Parathyroid adenoma (tissue), 2 donors: ENCODE measurements at regions not wholly inside any gene's neighbourhood (a gene's known extent, or its start where the extent isn't known, plus 50 kb on each side); places are given as distances from the start of the nearest gene placed in this dataset.
A peak's percentile ranks its signal among the peaks of the same experiment; 100 is the strongest.
"Not testable (repeated sequence)": the region's sequence is repeated elsewhere in the genome, so short reads cannot be mapped to it uniquely, and the experiment has no call there.

Experiments
- H2AFZ ChIP-seq: fragments of 300-600 bp; sonication (generic); one replicate; pipeline ENCODE4 v1.7.0; 2017; ENCODE audit warnings: antibody characterized with exemption, mild to moderate bottlenecking
- H3K27ac ChIP-seq: fragments of 300-600 bp; sonication (generic); one replicate; pipeline ENCODE4 v1.7.0; 2017
- H3K27me3 ChIP-seq: fragments of 300-600 bp; sonication (generic); one replicate; pipeline ENCODE4 v1.7.0; 2017; ENCODE audit warnings: low read length; ENCODE audit not compliant: control insufficient read depth, insufficient read depth
- H3K36me3 ChIP-seq: fragments of 300-600 bp; sonication (generic); one replicate; pipeline ENCODE4 v1.7.0; 2017; ENCODE audit warnings: low read length; ENCODE audit not compliant: control insufficient read depth, insufficient read depth
- H3K4me1 ChIP-seq: fragments of 300-600 bp; sonication (generic); one replicate; pipeline ENCODE4 v1.7.0; 2017; ENCODE audit warnings: control low read depth
- H3K4me2 ChIP-seq: fragments of 300-600 bp; sonication (generic); one replicate; pipeline ENCODE4 v1.7.0; 2017; ENCODE audit warnings: low read length
- H3K4me3 ChIP-seq: fragments of 300-600 bp; sonication (generic); one replicate; pipeline ENCODE4 v1.7.0; 2017; ENCODE audit warnings: low read depth, low read length
- H3K79me2 ChIP-seq: fragments of 300-600 bp; sonication (generic); one replicate; pipeline ENCODE4 v1.7.0; 2017; ENCODE audit warnings: control low read depth
- H3K9ac ChIP-seq: fragments of 300-600 bp; sonication (generic); one replicate; pipeline ENCODE4 v1.7.0; 2017; ENCODE audit warnings: mild to moderate bottlenecking
- H3K9me3 ChIP-seq: fragments of 300-600 bp; sonication (generic); one replicate; pipeline ENCODE4 v1.7.0; 2017; ENCODE audit warnings: low read length; ENCODE audit not compliant: control insufficient read depth
- TF ChIP-seq, protein P1 (sequence below): fragments of 300-600 bp; sonication (generic); IDR thresholded peaks from one replicate; pipeline ENCODE4 v1.7.0; 2017; ENCODE audit warnings: antibody characterized with exemption, mild to moderate bottlenecking
- donor health status: primary hyperparathyroidism.

DNA sequence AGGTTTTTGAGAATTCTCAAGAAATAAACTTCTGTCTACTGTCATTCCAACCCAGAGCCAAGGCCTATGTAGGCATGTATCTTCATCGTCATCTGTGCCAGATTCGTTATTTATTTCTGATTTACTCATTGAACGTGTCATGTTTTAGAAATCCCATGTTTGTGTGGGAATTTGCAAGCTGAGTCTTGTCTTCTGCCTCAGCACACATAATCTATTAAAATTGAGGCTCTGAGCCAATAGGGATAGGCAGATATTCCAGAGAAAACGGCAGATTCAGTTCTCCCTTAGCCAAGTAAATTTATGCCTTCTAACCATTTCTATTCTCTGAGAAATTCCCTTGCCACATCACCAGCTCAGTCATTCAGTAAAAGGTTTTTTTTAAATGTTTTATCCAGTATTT is 444.6 kb downstream of the REEP3 start:
- Histone ChIP-seq H2AFZ (no peak overlapping the region), H3K4me2 (no peak overlapping the region), H3K4me1 (no peaks in the 10 kb centered on the region), H3K9me3 (no peaks in the 10 kb centered on the region), H3K36me3 (no peaks in the 10 kb centered on the region), H3K79me2 (no peaks in the 10 kb centered on the region), H3K27me3 (no peaks in the 10 kb centered on the region), H3K9ac (no peak overlapping the region), H3K4me3 (no peak overlapping the region), H3K27ac (no peak overlapping the region)
- TF ChIP-seq, protein P1, sequence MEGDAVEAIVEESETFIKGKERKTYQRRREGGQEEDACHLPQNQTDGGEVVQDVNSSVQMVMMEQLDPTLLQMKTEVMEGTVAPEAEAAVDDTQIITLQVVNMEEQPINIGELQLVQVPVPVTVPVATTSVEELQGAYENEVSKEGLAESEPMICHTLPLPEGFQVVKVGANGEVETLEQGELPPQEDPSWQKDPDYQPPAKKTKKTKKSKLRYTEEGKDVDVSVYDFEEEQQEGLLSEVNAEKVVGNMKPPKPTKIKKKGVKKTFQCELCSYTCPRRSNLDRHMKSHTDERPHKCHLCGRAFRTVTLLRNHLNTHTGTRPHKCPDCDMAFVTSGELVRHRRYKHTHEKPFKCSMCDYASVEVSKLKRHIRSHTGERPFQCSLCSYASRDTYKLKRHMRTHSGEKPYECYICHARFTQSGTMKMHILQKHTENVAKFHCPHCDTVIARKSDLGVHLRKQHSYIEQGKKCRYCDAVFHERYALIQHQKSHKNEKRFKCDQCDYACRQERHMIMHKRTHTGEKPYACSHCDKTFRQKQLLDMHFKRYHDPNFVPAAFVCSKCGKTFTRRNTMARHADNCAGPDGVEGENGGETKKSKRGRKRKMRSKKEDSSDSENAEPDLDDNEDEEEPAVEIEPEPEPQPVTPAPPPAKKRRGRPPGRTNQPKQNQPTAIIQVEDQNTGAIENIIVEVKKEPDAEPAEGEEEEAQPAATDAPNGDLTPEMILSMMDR = no peak

GRCh38 chr10:63972949-63973827 is 452.0 kb downstream of the REEP3 start:
- H2AFZ ChIP-seq = no peak overlapping the region
- no peaks in the 10 kb centered on the region for H3K79me2 ChIP-seq
- TF ChIP-seq, protein P1 = no peak
- no peaks in the 10 kb centered on the region for H3K27me3 ChIP-seq
- no peak overlapping the region for H3K4me2 ChIP-seq
- H3K27ac ChIP-seq = no peak overlapping the region
- H3K4me3 ChIP-seq = no peak overlapping the region
- H3K36me3 ChIP-seq = no peaks in the 10 kb centered on the region
- H3K4me1 ChIP-seq = no peaks in the 10 kb centered on the region
- H3K9me3 ChIP-seq = no peaks in the 10 kb centered on the region
- no peak overlapping the region for H3K9ac ChIP-seq

DNA sequence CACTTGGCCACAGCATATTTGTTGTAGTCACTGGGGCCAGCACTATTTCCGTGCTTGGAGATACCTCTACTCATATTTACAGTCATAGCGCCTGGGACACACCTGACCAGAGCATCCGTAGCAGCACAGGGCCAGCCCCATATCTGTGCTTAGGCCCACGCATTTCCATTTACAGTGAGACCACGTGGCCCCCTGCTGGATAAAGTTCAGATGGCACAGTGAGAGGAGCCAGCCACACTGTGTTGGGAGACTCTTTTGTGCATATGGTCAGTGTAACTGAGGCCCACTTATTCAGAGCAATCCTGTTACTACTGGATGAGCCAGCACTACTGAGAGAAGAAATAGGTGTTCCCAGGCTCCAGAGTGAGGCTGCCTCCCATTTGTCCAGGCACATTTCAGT is 455.3 kb downstream of the REEP3 start:
- H3K9ac ChIP-seq = no peak overlapping the region
- H3K27ac ChIP-seq = no peak overlapping the region
- H3K27me3 ChIP-seq = no peaks in the 10 kb centered on the region
- H3K36me3 ChIP-seq = no peaks in the 10 kb centered on the region
- H3K4me2 ChIP-seq = no peak overlapping the region
- H3K4me3 ChIP-seq = no peak overlapping the region
- H3K79me2 ChIP-seq = no peaks in the 10 kb centered on the region
- no peaks in the 10 kb centered on the region for H3K9me3 ChIP-seq
- no peak overlapping the region for H2AFZ ChIP-seq
- H3K4me1 ChIP-seq = no peaks in the 10 kb centered on the region
- TF ChIP-seq, protein P1 = peak; percentile 70

- Histone ChIP-seq H3K4me3 (no peak overlapping the region), H3K9ac (no peak overlapping the region), H2AFZ (peak overlapping the region; percentile 62), H3K9me3 (no peaks in the 10 kb centered on the region), H3K27ac (no peak overlapping the region), H3K4me2 (no peak overlapping the region), H3K27me3 (no peaks in the 10 kb centered on the region), H3K36me3 (no peaks in the 10 kb centered on the region), H3K79me2 (no peaks in the 10 kb centered on the region), H3K4me1 (no peaks in the 10 kb centered on the region)
- TF ChIP-seq, protein P1 = peak; percentile 45
Observed at GRCh38 chr10:63977329-63977923, 456.2 kb downstream of the REEP3 start.

DNA sequence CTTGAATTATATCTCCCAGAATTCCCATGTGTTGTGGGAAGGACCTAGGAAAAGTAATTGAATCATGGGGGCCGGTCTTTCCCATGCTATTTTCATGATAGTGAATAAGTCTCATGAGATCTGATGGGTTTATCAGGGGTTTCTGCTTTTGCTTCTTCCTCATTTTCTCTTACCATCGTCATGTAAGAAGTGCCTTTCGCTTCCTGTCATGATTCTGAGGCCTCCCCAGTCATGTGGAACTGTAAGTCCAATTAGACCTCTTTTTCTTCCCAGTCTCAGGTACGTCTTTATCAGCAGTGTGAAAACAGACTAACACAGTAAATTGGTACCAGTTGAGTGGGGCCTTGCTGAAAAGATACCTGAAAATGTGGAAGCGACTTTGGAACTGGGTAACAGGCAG is 459.7 kb downstream of the REEP3 start:
- H3K27me3 ChIP-seq, H3K79me2 ChIP-seq, H3K27ac ChIP-seq, H3K9me3 ChIP-seq, H3K4me3 ChIP-seq, H3K4me1 ChIP-seq, H3K9ac ChIP-seq, H3K36me3 ChIP-seq, H2AFZ ChIP-seq, H3K4me2 ChIP-seq: not testable (repeated sequence)

DNA sequence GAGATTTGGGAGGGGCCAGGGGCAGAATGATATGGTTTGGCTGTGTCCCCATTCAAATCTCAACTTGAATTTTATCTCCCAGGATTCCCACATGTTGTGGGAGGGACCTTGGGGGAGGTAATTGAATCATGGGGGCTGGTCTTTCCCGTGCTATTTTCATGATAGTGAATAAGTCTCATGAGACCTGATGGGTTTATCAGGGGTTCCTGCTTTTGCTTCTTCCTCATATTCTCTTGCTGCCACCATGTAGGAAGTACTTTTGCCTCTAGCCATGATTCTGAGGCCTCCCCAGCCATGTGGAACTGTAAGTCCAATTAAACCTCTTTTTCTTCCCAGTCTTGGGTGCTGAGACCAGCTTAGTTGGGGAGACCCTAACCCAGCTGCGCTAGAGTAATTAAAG is 462.9 kb downstream of the REEP3 start:
- not testable (repeated sequence) for H3K4me3 ChIP-seq, H3K27ac ChIP-seq, H3K79me2 ChIP-seq, H3K4me1 ChIP-seq, H3K9me3 ChIP-seq, H3K36me3 ChIP-seq, H3K27me3 ChIP-seq, H2AFZ ChIP-seq, H3K9ac ChIP-seq, H3K4me2 ChIP-seq
